ENCODE measurements at regions not wholly inside any gene's neighbourhood (a gene's known extent, or its start where the extent isn't known, plus 50 kb on each side); places are given as distances from the start of the nearest gene placed in this dataset.

DNA sequence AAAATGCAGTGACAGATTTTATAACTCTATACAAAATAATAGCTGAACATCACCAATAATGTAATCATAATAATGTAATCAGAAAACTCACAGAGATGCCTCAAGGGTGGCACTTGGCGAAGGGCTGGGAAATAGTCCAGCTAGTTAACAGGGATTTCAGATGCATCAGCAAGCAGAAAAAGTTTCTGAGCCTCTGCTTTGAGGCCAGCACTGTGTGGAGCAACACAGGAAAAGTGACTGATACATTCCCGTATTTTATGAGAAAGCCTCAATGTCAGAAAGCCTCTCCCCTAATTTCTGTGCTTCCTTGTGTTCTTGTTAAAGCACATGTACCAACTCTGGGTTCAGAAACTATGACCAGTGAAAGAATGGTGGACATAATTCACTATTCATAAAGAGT is 304.8 kb downstream of the VPS13C start:
- H3K27ac ChIP-seq, result no peak overlapping the region
- TF ChIP-seq, protein P1, sequence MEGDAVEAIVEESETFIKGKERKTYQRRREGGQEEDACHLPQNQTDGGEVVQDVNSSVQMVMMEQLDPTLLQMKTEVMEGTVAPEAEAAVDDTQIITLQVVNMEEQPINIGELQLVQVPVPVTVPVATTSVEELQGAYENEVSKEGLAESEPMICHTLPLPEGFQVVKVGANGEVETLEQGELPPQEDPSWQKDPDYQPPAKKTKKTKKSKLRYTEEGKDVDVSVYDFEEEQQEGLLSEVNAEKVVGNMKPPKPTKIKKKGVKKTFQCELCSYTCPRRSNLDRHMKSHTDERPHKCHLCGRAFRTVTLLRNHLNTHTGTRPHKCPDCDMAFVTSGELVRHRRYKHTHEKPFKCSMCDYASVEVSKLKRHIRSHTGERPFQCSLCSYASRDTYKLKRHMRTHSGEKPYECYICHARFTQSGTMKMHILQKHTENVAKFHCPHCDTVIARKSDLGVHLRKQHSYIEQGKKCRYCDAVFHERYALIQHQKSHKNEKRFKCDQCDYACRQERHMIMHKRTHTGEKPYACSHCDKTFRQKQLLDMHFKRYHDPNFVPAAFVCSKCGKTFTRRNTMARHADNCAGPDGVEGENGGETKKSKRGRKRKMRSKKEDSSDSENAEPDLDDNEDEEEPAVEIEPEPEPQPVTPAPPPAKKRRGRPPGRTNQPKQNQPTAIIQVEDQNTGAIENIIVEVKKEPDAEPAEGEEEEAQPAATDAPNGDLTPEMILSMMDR (IDR thresholded peaks at IDR 0.05), result no peak
- no peak for TF ChIP-seq ZFX (IDR thresholded peaks at IDR 0.05; ENCODE audit: borderline replicate concordance)

- H3K27ac ChIP-seq, result no peak overlapping the region
- no peak for TF ChIP-seq ZFX (IDR thresholded peaks at IDR 0.05; ENCODE audit: borderline replicate concordance)
- TF ChIP-seq, protein P1 (IDR thresholded peaks at IDR 0.05), result no peak
These were observed 307.1 kb downstream of the VPS13C start for GRCh38 chr15:61753018-61753710.

DNA sequence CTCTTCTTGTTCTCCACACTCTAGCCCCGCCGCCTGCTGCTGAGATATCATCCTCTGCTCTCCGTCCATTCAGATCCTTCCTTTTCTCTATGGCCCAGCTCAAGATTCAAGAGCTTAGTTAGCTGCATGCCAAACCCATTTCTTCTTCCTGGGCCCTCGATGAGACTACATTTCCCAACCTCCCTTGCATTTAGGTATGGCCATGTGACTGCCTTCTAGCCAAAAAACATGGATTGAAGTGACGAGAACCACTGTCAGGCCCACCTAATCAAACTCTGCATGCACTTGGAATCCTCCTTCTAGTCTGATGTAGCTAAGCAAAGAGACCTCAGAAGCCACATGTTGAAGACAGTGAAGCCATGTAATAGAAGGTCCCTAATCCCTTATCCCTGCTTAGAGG is 308.2 kb downstream of the VPS13C start:
- TF ChIP-seq ZFX (IDR thresholded peaks at IDR 0.05; ENCODE audit: borderline replicate concordance), result no peak
- TF ChIP-seq, protein P1 (IDR thresholded peaks at IDR 0.05), result no peak
- no peak overlapping the region for H3K27ac ChIP-seq

- TF ChIP-seq, protein P1 (IDR thresholded peaks at IDR 0.05), result no peak
- TF ChIP-seq ZFX (IDR thresholded peaks at IDR 0.05; ENCODE audit: borderline replicate concordance), result no peak
- peak overlapping the region; percentile 80 for H3K27ac ChIP-seq
These were observed 309.8 kb downstream of the VPS13C start for GRCh38 chr15:61750271-61751084.

- TF ChIP-seq ZFX (IDR thresholded peaks at IDR 0.05; ENCODE audit: borderline replicate concordance), result no peak
- TF ChIP-seq, protein P1 (IDR thresholded peaks at IDR 0.05), result no peak
- peak overlapping the region; percentile 80; the same call in 1 of the 2 replicates for H3K27ac ChIP-seq
These were observed 311.1 kb downstream of the VPS13C start for GRCh38 chr15:61749169-61749568.

- H3K27ac ChIP-seq, result no peak overlapping the region
These were observed 311.7 kb downstream of the VPS13C start for GRCh38 chr15:61748529-61748928.

More at GRCh38 chr15:61748529-61748928, 311.7 kb downstream of the VPS13C start:
- TF ChIP-seq, protein P1 (IDR thresholded peaks at IDR 0.05), result no peak
- TF ChIP-seq ZFX (IDR thresholded peaks at IDR 0.05; ENCODE audit: borderline replicate concordance), result no peak
